ENCODE measurements at regions not wholly inside any gene's neighbourhood (a gene's known extent, or its start where the extent isn't known, plus 50 kb on each side); places are given as distances from the start of the nearest gene placed in this dataset.
"Not testable (repeated sequence)": the region's sequence is repeated elsewhere in the genome, so short reads cannot be mapped to it uniquely, and the experiment has no call there.

- FAIRE-seq, result not testable (repeated sequence)
Observed at GRCh38 chr17:16867545-16867944, 104.4 kb downstream of the TNFRSF13B start.

DNA sequence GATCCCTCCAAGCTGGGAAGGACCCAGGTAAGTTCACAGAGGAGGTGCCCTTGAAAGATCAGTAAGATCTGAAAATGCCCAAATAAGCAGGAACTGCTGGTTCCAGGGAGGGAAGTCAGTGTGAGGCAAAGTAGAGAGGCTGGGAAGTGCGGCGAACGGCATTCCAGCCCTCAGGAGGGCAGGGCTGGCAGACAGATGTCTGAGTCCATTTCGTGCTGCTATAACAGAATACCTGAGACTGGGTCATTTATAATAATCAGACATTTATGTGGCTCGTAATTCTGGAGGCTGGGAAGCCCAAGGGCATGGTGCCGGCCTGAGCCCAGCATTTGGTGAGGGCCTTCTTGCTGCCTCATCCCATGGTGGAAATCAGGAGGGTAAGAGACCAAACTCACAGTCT, 105.1 kb downstream of the TNFRSF13B start:
- BruUV-seq (replicated peaks); ATAC-seq; H3K4me2 ChIP-seq (ENCODE audit: control insufficient read depth, insufficient read depth); H4K20me1 ChIP-seq (ENCODE audit: control insufficient read depth, insufficient read depth); H3K79me2 ChIP-seq (ENCODE audit: control insufficient read depth, insufficient read depth, low read length); SMC1A ChIA-PET (ENCODE audit: uncharacterized antibody, unreplicated experiment); POLR2A ChIA-PET; in situ Hi-C loops (cut with MboI); H3K9me3 ChIP-seq (replicated peaks; ENCODE audit: control insufficient read depth, insufficient read depth, low read length); H3K36me3 ChIP-seq (ENCODE audit: control insufficient read depth in 2 of 2, insufficient read depth in 2 of 2, low read length in 1 of 2); FAIRE-seq; H3K27ac ChIP-seq (ENCODE audit: control insufficient read depth, insufficient read depth); RAD21 ChIA-PET (ENCODE audit: unreplicated experiment); intact Hi-C loops (cut with micrococcal nuclease; ENCODE audit: unreplicated experiment); H3K9ac ChIP-seq (ENCODE audit: control insufficient read depth, insufficient read depth, low read length); DNase-seq (ENCODE audit: low read depth, low spot score); H2AFZ ChIP-seq (ENCODE audit: control insufficient read depth, low read depth, low read length); H3K4me1 ChIP-seq (ENCODE audit: control insufficient read depth, insufficient read depth, low read length); H3K4me3 ChIP-seq; CTCF ChIA-PET; H3K27me3 ChIP-seq (replicated peaks in 1 of 2; ENCODE audit: control insufficient read depth in 2 of 2, insufficient read depth in 2 of 2, low read length in 1 of 2): not testable (repeated sequence)
- 38% methylated on average over 6 of the region's 6 CpGs for WGBS (ENCODE audit: insufficient coverage, insufficient replicate concordance, low lambda C conversion rate, missing lambda C conversion rate)

More at GRCh38 chr17:16867545-16867944, 104.4 kb downstream of the TNFRSF13B start:
- WGBS (ENCODE audit: insufficient coverage, insufficient replicate concordance, low lambda C conversion rate, missing lambda C conversion rate), result 87% methylated on average over 3 of the region's 5 CpGs
- BruUV-seq (replicated peaks); H3K36me3 ChIP-seq (ENCODE audit: control insufficient read depth in 2 of 2, insufficient read depth in 2 of 2, low read length in 1 of 2); H3K4me3 ChIP-seq; RAD21 ChIA-PET (ENCODE audit: unreplicated experiment); H3K4me2 ChIP-seq (ENCODE audit: control insufficient read depth, insufficient read depth); H3K27me3 ChIP-seq (replicated peaks in 1 of 2; ENCODE audit: control insufficient read depth in 2 of 2, insufficient read depth in 2 of 2, low read length in 1 of 2); H3K9ac ChIP-seq (ENCODE audit: control insufficient read depth, insufficient read depth, low read length); ATAC-seq; in situ Hi-C loops (cut with MboI); H3K4me1 ChIP-seq (ENCODE audit: control insufficient read depth, insufficient read depth, low read length); H3K79me2 ChIP-seq (ENCODE audit: control insufficient read depth, insufficient read depth, low read length); H3K9me3 ChIP-seq (replicated peaks; ENCODE audit: control insufficient read depth, insufficient read depth, low read length); CTCF ChIA-PET; H3K27ac ChIP-seq (ENCODE audit: control insufficient read depth, insufficient read depth); DNase-seq (ENCODE audit: low read depth, low spot score); SMC1A ChIA-PET (ENCODE audit: uncharacterized antibody, unreplicated experiment); H4K20me1 ChIP-seq (ENCODE audit: control insufficient read depth, insufficient read depth); POLR2A ChIA-PET; H2AFZ ChIP-seq (ENCODE audit: control insufficient read depth, low read depth, low read length); intact Hi-C loops (cut with micrococcal nuclease; ENCODE audit: unreplicated experiment): not testable (repeated sequence)

DNA sequence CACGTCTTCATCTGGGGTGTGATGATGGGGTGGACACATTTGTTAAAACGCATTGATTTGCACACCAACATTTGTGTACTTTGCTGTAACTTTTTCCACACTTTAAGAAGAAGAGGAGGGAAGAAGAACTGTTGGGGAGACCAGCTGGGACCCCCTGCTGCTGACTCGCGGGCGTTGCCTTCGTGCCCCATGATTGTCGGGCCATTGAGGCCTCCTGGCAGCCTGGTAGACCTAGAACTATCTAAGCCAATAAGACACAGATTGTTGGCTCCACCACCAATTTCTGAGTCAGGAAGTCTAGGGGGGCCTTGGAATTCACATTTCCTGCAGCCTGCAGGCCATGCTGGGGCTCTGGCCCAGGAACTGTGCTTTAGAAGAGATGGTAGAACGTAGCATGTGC, 105.5 kb downstream of the TNFRSF13B start:
- no peaks in the 10 kb centered on the region for H4K20me1 ChIP-seq (ENCODE audit: control insufficient read depth, insufficient read depth)
- no peak overlapping the region for H3K4me3 ChIP-seq
- H3K27ac ChIP-seq (ENCODE audit: control insufficient read depth, insufficient read depth), result no peak overlapping the region
- no peak overlapping the region for H3K9ac ChIP-seq (ENCODE audit: control insufficient read depth, insufficient read depth, low read length)
- ChIA-PET POLR2A (no interaction called here), CTCF (no interaction called here), RAD21 (ENCODE audit: unreplicated experiment) (no interaction called here), SMC1A (ENCODE audit: uncharacterized antibody, unreplicated experiment) (no interaction called here)
- H3K4me2 ChIP-seq (ENCODE audit: control insufficient read depth, insufficient read depth), result no peak overlapping the region
- no peaks in the 10 kb centered on the region for H3K79me2 ChIP-seq (ENCODE audit: control insufficient read depth, insufficient read depth, low read length)
- no peak for ATAC-seq
- WGBS (ENCODE audit: insufficient coverage, insufficient replicate concordance, low lambda C conversion rate, missing lambda C conversion rate), result 54% methylated on average over 8 of the region's 8 CpGs
- H3K4me1 ChIP-seq (ENCODE audit: control insufficient read depth, insufficient read depth, low read length), result no peaks in the 10 kb centered on the region
- H3K9me3 ChIP-seq (replicated peaks; ENCODE audit: control insufficient read depth, insufficient read depth, low read length), result no peaks in the 10 kb centered on the region
- H2AFZ ChIP-seq (ENCODE audit: control insufficient read depth, low read depth, low read length), result no peak overlapping the region
- no TSS peak for BruUV-seq (replicated peaks)
- in situ Hi-C loops (cut with MboI), result no loop called here
- no peaks in the 10 kb centered on the region for H3K36me3 ChIP-seq (ENCODE audit: control insufficient read depth in 2 of 2, insufficient read depth in 2 of 2, low read length in 1 of 2)
- intact Hi-C loops (cut with micrococcal nuclease; ENCODE audit: unreplicated experiment), result no loop called here
- DNase-seq (ENCODE audit: low read depth, low spot score), result no peak
- FAIRE-seq, result no peak
- no peaks in the 10 kb centered on the region for H3K27me3 ChIP-seq (replicated peaks in 1 of 2; ENCODE audit: control insufficient read depth in 2 of 2, insufficient read depth in 2 of 2, low read length in 1 of 2)
- TF ChIP-seq, protein P1, sequence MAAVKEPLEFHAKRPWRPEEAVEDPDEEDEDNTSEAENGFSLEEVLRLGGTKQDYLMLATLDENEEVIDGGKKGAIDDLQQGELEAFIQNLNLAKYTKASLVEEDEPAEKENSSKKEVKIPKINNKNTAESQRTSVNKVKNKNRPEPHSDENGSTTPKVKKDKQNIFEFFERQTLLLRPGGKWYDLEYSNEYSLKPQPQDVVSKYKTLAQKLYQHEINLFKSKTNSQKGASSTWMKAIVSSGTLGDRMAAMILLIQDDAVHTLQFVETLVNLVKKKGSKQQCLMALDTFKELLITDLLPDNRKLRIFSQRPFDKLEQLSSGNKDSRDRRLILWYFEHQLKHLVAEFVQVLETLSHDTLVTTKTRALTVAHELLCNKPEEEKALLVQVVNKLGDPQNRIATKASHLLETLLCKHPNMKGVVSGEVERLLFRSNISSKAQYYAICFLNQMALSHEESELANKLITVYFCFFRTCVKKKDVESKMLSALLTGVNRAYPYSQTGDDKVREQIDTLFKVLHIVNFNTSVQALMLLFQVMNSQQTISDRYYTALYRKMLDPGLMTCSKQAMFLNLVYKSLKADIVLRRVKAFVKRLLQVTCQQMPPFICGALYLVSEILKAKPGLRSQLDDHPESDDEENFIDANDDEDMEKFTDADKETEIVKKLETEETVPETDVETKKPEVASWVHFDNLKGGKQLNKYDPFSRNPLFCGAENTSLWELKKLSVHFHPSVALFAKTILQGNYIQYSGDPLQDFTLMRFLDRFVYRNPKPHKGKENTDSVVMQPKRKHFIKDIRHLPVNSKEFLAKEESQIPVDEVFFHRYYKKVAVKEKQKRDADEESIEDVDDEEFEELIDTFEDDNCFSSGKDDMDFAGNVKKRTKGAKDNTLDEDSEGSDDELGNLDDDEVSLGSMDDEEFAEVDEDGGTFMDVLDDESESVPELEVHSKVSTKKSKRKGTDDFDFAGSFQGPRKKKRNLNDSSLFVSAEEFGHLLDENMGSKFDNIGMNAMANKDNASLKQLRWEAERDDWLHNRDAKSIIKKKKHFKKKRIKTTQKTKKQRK (IDR thresholded peaks at IDR 0.05; ENCODE audit: low read depth, low read length), result no peak
- TF ChIP-seq TAF1 (IDR thresholded peaks at IDR 0.05; ENCODE audit: borderline replicate concordance, low read depth, low read length), result no peak
- TF ChIP-seq HDGF (IDR thresholded peaks at IDR 0.05), result no peak
- TF ChIP-seq CHD1 (IDR thresholded peaks at IDR 0.05; ENCODE audit: low read depth, low read length), result no peak
- no peak for TF ChIP-seq RFX5 (IDR thresholded peaks at IDR 0.05; ENCODE audit: low read depth, low read length)
- TF ChIP-seq PKNOX1 (IDR thresholded peaks at IDR 0.05), result no peak

All from GM12878 (cell line).